IPS-15b (cell line): ENCODE measurements at regions not wholly inside any gene's neighbourhood (a gene's known extent, or its start where the extent isn't known, plus 50 kb on each side); places are given as distances from the start of the nearest gene placed in this dataset.

Experiments
- H3K27me3 ChIP-seq: one replicate; pipeline ENCODE4 v1.6.1; 2013; ENCODE audit warnings: low read length; ENCODE audit not compliant: control insufficient read depth, insufficient read depth
- H3K36me3 ChIP-seq: one replicate; pipeline ENCODE4 v1.6.1; 2013; ENCODE audit warnings: low read length; ENCODE audit not compliant: control insufficient read depth, insufficient read depth
- H3K4me1 ChIP-seq: one replicate; pipeline ENCODE4 v1.6.1; 2013; ENCODE audit warnings: mild to moderate bottlenecking, low read length; ENCODE audit not compliant: control insufficient read depth, insufficient read depth
- H3K4me3 ChIP-seq: one replicate; pipeline ENCODE4 v1.5.1; 2013; ENCODE audit warnings: low read depth, low read length
- H3K9ac ChIP-seq: one replicate; pipeline ENCODE4 v1.6.1; 2013; ENCODE audit warnings: low read depth, mild to moderate bottlenecking, low read length
- H3K9me3 ChIP-seq: one replicate; pipeline ENCODE4 v1.6.1; 2013; ENCODE audit warnings: mild to moderate bottlenecking, low read length; ENCODE audit not compliant: control insufficient read depth, insufficient read depth

DNA sequence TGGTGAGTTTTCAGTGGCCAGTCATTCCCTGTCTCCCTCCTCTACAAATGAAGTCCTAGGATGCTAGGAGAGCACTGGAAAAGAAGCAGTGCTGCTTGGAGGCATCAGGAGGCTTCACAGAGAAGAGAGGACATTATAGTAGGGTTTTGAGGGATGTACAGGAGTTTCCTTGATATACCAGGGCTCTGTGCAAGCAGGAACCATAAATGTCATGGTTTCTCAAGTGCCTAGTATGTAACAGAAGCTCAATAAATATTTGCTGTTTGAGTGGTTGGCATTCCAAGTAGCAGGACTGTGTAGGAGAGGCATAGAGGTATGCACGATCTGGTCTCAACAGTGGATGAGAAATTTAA, 133.5 kb upstream of the WNT4 start:
- no peaks in the 10 kb centered on the region for H3K9me3 ChIP-seq
- H3K36me3 ChIP-seq = no peaks in the 10 kb centered on the region
- H3K4me3 ChIP-seq = no peak overlapping the region
- no peaks in the 10 kb centered on the region for H3K4me1 ChIP-seq
- peaks cover 3% of the 10 kb centered on the region for H3K27me3 ChIP-seq
- H3K9ac ChIP-seq = no peak overlapping the region

DNA sequence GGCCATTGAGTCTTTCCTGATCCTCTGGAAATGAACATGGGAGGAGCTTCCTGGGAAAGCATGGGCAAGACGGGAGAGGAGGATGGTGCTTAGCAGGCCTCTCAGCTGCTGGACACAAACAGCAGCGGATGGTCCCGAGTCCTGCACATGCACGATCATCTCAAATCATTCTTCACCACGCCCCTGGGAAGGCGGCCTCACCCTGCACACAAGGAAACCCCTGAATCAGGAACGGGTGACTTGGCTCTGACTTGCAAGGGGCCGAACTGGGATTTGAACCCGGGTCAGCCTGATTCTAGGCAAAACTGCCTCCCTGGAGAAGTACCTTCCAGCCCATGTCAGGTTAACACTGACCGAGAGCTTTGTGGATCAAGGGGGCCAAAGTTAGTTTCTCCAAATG, 134.8 kb upstream of the WNT4 start:
- Histone ChIP-seq H3K27me3 (peaks cover 3% of the 10 kb centered on the region), H3K4me3 (no peak overlapping the region), H3K9me3 (no peaks in the 10 kb centered on the region), H3K4me1 (no peaks in the 10 kb centered on the region), H3K36me3 (no peaks in the 10 kb centered on the region), H3K9ac (no peak overlapping the region)

DNA sequence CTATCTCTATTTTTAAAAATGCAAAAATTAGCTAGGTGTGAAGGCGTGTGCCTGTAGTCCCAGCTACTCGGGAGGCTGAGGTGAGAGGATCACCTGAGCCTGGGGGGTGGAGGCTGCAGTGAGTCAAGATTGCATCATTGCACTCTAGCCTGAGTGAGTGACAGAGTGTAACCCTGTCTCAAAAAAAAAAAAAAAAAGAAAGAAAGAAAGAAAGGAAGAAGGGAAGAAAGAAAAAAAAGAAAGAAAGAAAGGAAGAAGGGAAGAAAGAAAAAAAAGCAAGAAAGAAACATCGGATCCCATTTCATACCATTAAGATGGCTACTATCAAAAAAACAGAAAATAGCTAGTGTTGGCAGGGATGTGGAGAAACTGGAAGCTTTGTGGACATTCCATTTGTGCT, 136.8 kb upstream of the WNT4 start:
- Histone ChIP-seq H3K9me3 (no peaks in the 10 kb centered on the region), H3K27me3 (peaks cover 3% of the 10 kb centered on the region), H3K36me3 (no peaks in the 10 kb centered on the region), H3K4me1 (no peaks in the 10 kb centered on the region), H3K4me3 (no peak overlapping the region), H3K9ac (no peak overlapping the region)

- Histone ChIP-seq H3K36me3 (no peaks in the 10 kb centered on the region), H3K9me3 (no peaks in the 10 kb centered on the region), H3K4me1 (no peaks in the 10 kb centered on the region), H3K27me3 (peaks cover 2% of the 10 kb centered on the region), H3K4me3 (no peak overlapping the region), H3K9ac (no peak overlapping the region)
Measured at GRCh38 chr1:22280526-22280925, 137.6 kb upstream of the WNT4 start.

DNA sequence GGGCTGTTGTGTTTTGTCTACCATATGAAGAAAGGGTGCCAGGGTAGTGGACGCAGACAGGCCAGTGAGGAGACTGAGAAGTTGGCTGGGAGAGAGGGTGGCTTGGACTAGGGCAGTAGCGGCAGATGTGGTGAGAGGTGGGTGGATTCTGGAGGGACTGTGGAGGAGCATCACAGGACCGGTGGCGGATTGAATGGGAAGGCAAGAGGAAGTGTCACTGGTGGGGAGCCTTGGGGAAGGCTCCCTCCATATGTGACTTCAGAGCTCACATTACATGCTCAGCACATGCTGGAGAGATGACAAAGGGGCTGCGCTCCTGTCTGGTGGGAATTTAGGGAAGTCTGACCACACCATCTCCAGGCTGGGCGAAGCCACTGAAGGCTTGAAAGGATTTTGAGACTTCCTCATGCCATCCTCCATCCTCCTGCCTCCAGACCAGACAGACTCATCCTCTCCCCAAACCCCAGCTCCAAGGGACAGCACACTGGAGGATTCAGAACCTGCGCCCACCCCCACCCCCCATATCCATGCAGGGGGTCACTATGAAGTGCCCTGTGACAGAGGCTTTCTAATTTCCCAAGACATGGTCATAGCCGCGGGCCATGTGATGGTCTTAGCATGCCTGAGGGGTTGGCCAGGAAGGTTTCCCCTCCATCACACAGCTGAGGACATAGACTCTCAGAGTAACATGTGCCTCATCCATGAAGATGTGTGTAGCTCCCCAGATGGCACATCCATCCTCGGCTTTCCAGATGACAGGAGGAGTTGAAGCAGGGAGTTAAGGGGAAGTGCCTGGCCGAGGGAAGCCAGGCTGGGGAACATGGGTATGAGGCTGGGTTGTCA, 138.8 kb upstream of the WNT4 start:
- no peak overlapping the region for H3K9ac ChIP-seq
- H3K4me1 ChIP-seq = no peaks in the 10 kb centered on the region

DNA sequence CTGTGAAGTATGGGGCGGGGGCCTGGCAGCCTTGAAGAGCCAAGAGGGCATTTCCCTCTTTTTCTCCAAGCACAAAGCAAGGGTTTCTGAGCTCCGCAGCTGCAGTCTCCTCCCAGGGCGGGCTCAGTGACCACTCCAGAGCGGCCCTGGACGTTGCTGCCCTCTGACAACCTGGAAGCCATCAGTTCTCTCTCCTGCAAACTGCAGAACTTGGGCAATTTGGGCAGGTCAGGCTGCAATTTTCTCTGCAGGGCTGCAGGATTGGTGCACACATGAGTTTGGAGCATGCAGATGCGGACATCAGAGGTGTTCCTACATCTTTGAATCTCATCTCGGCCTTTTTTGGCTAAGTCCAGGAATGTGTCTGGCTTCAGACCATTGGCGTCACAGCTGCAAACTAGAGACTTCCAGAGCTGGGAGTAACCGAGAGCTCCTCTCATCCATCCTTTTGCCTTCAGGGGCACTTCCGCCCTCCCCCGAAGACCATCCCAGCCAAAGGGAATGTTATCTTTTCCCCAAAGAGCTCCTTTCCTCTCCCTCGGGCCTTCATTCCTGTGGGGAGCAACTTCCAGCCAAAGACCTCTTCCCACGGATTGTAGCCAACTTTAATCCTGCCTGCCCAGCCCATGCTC, 139.6 kb upstream of the WNT4 start:
- H3K27me3 ChIP-seq = no peaks in the 10 kb centered on the region
- no peak overlapping the region for H3K4me3 ChIP-seq
- no peaks in the 10 kb centered on the region for H3K4me1 ChIP-seq
- H3K9ac ChIP-seq = no peak overlapping the region
- H3K9me3 ChIP-seq = no peaks in the 10 kb centered on the region
- H3K36me3 ChIP-seq = no peaks in the 10 kb centered on the region

More for the DNA sequence above, 138.8 kb upstream of the WNT4 start:
- H3K4me3 ChIP-seq = no peak overlapping the region
- H3K27me3 ChIP-seq = no peaks in the 10 kb centered on the region
- no peaks in the 10 kb centered on the region for H3K36me3 ChIP-seq
- H3K9me3 ChIP-seq = no peaks in the 10 kb centered on the region

DNA sequence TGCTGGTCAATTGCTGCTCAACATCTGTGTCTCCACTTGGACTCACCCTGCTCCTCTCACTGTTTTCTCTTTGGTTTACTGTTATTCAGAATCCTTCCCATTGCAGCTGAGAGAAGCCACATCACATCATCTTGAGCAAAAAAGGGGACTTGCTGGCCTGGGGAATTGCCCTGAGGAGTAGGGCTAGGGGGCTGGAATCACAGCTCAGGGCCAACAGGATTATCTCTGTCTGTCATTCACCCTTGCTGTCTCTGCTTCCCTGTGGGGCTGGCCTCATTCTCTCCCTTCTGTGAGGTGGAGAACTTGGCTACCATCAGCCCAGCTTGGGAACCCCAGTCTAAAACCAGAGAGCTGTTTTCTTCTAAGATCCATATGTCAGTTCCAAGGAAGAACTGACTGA, 140.7 kb upstream of the WNT4 start:
- Histone ChIP-seq H3K27me3 (no peaks in the 10 kb centered on the region), H3K4me1 (no peaks in the 10 kb centered on the region), H3K36me3 (no peaks in the 10 kb centered on the region), H3K4me3 (no peak overlapping the region), H3K9ac (no peak overlapping the region), H3K9me3 (no peaks in the 10 kb centered on the region)

GRCh38 chr1:22284236-22284635, 141.3 kb upstream of the WNT4 start:
- H3K4me3 ChIP-seq = no peak overlapping the region
- no peaks in the 10 kb centered on the region for H3K4me1 ChIP-seq
- no peak overlapping the region for H3K9ac ChIP-seq
- H3K36me3 ChIP-seq = no peaks in the 10 kb centered on the region
- no peaks in the 10 kb centered on the region for H3K9me3 ChIP-seq
- no peaks in the 10 kb centered on the region for H3K27me3 ChIP-seq

- Histone ChIP-seq H3K27me3 (no peaks in the 10 kb centered on the region), H3K9ac (no peak overlapping the region), H3K4me1 (no peaks in the 10 kb centered on the region), H3K9me3 (no peaks in the 10 kb centered on the region), H3K36me3 (no peaks in the 10 kb centered on the region), H3K4me3 (no peak overlapping the region)
Measured at GRCh38 chr1:22284906-22285548, 142.1 kb upstream of the WNT4 start.

DNA sequence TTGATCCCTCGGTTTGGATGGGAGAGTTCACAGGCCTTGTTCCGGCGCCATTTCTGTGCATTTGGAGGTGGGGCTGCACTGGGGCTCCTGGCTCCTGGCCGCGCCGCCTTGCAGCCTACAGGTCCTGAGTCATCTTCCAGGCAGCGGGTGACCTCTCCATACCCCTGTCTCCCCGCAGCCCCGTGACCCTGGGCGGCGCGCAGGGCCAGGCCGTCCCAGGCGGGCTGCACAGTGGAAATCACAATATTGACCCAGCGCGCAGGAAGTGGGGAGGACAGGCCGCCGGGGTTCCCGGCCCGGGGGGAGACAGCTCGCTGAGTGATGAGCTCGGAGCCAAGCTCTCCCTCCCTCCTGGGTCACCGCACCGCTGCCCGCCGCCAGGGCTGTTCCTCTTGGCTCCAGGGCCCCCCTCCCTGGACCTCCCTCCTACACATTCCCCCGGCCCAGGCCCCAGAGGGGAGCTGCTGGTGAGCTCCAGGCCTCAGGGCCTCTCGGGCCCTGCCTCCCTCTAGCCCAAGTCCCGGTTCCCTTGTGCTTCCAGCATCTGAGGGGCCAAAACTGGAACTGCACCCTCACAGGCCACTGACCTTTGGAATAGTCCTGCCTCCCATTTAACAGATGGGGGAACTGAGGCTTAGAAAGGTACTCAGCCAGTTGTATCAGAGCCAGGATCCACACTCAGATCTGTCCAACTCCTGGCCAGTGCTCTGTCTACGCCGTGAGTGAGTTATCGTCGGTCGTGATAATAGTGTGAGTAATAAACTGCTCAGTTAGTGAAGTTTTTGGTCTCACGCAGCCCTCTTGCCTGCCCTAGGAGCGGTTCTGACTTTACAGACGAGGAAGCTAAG, 142.9 kb upstream of the WNT4 start:
- H3K9ac ChIP-seq = no peak overlapping the region
- no peaks in the 10 kb centered on the region for H3K9me3 ChIP-seq
- no peaks in the 10 kb centered on the region for H3K27me3 ChIP-seq
- H3K36me3 ChIP-seq = no peaks in the 10 kb centered on the region
- no peaks in the 10 kb centered on the region for H3K4me1 ChIP-seq
- no peak overlapping the region for H3K4me3 ChIP-seq

DNA sequence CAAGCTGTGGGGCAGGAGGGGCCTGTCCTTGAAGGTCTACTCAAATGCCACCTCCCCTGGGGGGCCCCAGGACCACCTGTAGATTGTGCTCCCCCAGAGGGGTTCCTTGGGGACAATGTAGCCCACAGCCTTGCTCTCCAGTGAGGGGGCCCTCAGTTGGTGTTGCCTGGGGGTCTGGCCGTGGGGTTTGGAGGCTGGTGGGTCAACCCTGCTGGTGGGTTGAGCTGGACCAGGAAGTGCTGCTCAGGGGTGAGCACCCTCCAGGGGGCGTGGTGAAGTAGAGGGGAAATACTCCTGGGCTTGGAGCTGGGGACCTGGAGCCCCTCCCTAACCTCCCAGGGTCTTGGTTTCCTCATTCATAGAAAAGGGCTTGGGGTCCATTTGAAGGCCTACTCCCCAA, 143.6 kb upstream of the WNT4 start:
- H3K9me3 ChIP-seq = no peaks in the 10 kb centered on the region
- H3K4me3 ChIP-seq = no peak overlapping the region
- H3K9ac ChIP-seq = no peak overlapping the region
- H3K36me3 ChIP-seq = no peaks in the 10 kb centered on the region
- no peaks in the 10 kb centered on the region for H3K27me3 ChIP-seq
- no peaks in the 10 kb centered on the region for H3K4me1 ChIP-seq
